GM21423 (cell line): ENCODE measurements at regions not wholly inside any gene's neighbourhood (a gene's known extent, or its start where the extent isn't known, plus 50 kb on each side); places are given as distances from the start of the nearest gene placed in this dataset.
"Not testable (repeated sequence)": the region's sequence is repeated elsewhere in the genome, so short reads cannot be mapped to it uniquely, and the experiment has no call there.

Experiments
- ATAC-seq: cut with Tn5 transposase; IDR thresholded peaks from one replicate; pipeline ENCODE4 v1.9.1; 2021; ENCODE audit warnings: mild to moderate bottlenecking, moderate library complexity; ENCODE audit not compliant: unreplicated experiment

DNA sequence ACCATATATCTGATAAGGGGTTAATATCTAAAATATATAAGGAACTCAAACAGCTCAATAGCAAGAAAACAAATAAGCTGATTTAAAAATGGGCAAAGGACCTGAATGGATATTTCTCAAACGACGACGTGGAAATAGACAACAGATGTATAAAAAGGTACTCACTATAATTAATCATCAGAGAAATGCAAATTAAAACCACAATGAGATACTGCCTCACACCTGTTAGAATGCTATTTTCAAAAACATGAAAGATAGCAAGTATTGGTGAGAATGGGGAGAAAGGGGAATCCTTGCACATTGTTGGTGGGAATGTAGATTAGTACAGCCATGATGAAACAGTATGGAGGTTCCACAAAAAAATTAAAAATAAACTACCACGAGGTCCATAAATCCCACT lies 163.2 kb downstream of the DKK1 start:
- ATAC-seq, result no peak

DNA sequence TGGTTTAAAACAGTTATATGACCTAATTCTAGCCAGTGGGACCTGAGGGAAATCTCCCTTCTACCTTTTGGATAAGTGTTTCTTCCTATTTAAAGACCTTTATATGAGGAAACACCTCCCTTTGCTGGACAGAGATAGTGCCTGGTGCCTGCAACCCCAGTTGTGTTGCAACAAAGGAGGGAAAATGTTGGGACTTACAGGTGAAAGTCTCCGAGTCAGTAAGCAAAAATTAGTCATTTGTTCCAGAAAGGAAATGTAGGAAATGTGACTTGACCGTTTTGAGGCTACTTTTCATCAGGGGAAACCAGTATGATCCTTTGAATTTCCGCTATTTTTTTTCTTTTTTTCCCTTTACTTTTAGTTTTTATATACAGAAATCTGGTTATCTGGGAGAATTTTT lies 165.5 kb downstream of the DKK1 start:
- no peak for ATAC-seq

DNA sequence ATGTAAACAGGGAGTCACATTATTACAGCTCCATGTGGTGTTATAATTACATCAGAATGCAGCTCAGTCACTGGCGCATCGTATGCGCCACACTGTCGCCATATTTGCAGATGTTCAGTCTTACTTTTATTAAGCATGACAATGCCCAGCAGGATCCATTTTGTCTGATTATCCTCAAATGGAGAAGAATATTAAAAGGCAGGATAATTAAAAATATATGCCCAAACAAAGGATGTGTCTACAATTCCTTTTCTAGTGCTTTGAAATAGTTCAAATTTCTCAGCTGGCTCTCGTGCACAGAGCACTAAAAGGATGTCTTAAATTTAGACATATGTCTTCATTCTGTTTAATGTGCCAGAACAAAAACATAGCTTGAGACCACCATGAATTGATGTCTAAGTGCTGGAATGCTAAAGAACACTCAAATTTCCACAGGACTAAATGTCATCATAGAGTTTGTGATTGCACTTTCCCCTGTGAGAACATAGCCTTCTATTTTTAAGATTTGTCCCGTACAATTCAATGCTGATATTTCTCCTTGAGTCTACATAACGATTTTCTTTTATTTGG lies 168.0 kb downstream of the DKK1 start:
- no peak for ATAC-seq

DNA sequence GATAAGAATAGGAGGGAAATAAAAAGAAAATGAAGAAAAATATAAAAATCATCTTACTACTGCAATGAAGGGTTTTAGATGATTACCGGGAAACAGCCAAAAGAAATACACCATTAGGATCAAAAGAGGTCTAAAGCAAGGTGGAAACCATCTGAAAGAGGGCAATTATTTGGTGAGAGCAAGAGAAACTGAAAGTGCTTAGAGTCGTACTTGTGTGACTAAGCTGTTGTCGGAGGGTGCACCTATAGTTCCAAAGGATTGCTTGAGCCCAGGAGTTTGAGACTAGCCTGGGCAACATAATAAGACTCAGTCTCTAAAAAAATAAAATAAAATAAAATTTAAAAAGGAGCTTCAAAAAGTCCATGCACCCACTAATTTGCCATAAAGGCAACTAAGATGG lies 169.5 kb downstream of the DKK1 start:
- peak; percentile 82 for ATAC-seq

DNA sequence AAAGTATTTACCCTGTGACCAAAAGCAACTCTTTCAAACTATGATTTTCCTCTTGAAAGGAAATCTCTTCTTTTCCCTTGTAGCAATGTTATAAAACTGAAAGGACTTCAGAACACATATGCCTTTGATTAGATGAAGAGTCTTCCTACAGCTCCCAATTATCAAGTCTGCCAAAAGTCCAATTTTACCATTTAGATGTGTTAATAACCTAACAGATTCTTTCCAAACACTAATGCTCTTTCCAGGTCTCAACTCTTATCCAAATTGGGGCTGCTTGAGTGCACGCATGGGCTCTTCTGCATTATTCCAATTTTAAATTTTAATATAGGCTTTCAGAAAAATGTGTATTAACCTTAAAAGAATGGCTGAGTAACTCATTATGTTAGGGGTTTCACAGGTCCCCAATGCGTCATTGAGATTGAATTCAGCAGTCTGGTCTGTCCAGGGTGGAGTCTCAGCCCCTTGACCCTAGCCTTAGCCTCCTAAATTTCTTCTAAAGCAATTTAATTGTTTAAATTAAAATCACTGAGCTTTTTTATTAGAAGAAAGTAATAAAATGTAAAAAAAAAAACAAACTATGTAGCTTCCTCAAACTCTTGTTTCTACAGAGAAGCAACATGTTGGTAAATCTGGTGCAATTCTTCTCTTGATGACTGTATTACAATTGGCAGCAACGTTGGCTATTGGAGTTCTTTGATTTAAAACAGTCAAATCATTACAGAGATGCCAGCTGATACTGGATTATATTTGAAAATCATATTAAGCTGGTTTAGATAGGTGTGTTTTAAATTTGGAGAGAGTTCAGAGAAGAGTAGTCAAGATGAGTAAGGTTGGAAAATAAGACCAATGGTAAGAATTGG lies 170.4 kb downstream of the DKK1 start:
- no peak for ATAC-seq

DNA sequence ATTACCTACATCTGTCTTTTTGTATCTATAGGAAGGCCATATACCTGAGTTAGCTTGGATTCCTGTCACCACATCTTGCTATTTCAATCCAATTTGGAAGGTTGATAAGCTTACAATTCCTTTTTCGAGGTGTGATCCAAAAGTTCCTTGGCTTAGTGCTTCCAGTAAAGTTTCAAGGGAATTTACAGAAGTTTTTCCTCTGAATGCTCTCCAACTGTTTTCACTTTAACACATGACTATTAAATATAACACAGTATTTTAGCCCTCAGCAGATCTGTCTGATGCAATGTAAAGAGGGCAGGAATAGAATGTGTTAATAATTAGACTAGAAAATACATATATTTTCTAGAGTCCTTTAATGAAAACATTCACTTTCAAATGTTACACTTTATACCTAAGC lies 171.4 kb downstream of the DKK1 start:
- ATAC-seq, result no peak

DNA sequence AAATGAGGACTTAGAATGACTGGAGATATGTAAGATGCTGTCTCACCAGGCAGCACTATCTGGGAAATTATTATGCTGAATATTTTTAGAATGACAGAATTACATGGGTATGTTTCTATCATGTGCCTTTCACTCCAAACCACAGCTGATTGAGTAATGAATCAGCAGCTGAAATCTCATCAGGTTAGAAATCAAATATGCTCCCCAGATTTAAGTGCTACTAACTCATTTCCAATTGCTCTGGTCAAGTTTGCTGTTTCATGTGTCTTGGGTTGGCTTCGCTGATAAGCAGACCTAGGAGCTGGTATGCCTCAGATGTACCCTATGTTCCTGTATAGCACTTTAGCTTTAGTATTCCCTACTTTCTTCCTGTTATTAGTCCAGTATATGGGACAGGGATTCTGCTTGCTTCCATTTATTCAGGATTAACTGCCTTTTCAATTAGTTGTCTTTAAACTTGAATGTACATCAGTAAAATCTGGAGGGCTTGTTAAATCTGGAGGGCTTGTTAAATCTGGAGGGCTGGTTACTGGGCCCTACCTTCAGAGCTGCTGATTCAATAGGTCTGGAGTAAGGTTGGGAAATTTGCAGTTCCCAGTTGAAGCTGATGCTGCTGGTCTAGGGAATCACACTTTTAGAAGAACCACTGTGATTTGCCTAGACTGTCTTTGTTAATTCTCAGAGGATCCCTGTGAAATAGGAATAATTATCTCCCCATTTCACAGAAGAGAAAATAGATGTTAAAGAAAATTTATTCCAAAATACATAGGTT lies 172.9 kb downstream of the DKK1 start:
- no peak for ATAC-seq

DNA sequence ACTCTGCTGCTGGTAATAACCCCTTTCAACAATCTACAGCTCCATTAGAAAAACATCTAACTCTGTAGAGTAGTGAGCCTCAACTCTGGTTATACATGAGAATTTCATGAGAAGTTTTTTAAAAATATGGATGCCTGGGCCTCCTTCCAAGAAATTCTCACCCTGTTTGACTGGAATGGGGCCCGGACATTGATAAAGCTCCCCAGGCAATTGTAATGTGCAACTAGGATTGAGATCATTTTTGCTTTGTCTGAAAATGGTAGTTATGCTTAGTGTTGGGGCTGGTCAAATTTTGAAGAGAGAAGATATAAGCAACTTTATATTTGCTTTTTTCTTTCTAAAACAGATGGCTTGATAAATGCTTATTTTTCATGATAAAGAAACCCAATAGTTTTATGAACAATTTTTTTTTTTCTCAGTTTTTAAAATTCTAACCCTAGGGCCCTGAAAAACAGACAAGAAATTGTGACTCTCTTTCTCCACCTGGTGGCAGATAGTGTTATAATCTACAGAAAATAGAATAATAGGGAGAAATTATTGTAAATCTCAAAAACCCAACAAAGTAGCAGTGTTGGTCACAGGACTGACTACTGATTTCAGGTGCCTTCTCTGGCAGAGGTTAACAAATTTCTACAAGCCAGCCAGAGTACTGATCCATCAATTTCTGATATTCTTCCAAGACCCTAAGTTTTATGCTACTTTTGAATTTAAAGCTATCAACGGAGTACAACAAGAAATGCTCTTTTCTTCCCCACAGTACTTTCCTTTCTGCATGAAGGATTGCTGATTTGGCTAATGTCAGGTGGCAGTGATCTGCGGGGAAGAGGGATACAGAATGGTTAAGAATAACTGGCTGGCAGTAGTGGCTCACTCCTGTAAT lies 174.8 kb downstream of the DKK1 start:
- no peak for ATAC-seq

DNA sequence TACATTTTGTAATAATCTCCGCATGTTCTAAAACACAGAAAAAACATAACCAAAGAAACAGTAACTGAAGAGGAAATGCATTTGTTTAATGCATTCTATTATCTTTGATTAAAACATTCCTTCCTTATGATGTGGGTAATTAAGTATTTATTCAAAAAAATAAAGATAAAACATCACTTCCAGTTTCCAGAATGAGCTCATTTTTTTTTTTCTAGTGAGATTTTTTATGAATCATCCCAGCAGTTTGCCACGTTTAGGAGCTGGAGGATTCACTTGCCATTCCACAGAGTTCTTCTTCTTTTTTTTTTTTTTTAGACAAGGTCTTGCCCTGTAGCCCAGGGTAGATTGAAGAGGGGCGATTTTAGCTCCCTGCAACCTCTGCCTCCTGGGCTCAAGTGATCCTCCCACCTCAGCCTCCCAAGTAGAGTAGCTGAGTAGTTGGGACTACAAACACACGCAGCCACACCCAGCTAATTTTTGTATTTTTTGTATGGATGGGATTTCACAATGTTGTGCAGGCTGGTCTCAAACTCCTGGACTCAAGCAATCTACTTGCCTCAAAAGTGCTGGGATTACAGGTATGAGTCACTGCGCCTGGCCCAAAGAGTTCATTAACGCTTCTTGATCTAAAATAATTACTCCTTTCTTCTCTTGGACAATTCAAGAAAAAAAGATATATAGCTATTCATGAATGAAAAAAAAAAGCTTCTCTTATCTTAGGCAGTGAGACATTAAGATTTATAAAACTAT lies 177.3 kb downstream of the DKK1 start:
- ATAC-seq, result no peak

DNA sequence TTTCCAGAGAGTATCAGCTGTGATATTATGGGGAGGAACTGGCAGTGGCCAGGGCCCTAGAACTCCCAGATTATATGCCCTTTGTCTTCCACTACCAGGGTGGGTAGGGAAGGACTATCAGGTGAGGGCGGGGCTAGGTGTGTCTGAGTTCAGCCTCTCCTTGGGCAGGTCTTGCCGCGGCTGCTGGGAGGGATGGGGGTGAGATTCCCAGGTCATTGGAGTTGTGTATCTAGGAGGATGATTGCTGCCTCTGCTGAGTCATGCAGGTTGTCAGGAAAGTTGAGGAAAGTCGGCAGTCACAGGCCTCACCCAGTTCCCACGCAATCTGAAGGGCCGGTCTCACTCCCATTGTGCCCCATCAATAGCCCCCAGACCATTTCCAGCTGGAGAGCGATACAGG lies 185.2 kb downstream of the DKK1 start:
- no peak for ATAC-seq

DNA sequence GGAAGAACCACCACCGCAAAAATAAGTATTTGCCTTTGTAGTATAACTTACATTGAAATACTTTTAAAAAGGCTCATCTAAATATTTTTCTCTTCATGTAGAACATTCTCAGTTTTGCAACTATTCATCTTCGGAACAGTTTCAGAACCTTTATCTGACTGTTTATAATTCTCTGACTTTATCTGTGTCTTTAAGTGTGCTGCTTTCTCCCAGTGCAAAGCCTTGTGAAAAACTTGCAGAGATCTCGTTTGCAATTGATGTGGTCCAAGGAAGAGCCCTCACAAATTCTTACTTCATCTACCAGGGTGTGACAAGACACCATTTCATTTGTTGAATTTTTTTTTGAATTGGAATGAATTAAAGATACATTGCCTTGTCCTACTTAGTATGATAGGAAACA lies 186.4 kb downstream of the DKK1 start:
- ATAC-seq, result no peak

DNA sequence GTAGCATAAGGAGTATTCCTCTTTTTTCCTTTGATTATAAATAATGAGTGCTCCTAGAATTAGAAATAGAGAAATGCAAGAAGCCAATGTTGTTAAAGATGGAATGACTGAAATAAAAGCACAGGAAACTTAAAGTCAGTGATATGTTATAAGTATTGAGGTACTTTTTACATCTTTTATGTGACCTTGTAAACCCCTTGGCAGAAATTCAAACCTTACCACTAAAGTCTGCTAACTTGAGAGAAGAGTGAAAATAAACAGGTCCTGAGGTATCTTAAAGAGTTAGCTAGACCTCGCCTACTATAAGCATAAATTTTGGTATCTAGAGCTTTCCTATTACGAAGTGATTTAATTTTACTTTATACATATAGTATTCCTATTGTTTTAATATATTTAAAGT lies 188.2 kb downstream of the DKK1 start:
- no peak for ATAC-seq

DNA sequence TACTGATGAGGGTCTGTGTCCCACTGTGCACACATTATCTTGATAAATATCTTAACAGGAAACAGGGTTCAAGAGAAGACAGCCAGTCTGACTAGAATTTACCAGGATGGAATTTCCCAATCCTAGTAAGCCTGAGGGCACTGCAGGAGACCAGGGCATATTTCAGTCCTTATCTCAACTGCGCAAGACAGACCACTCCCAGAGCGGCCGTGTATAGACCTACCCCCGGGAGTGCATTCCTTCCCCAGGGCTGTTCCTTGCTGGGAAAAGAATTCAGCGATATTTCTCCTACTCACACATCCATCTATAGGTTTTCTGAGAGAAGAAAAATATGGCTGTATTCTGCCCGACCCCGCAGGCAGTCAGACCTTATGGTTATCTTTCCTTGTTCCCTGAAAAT lies 191.3 kb downstream of the DKK1 start:
- ATAC-seq, result not testable (repeated sequence)

DNA sequence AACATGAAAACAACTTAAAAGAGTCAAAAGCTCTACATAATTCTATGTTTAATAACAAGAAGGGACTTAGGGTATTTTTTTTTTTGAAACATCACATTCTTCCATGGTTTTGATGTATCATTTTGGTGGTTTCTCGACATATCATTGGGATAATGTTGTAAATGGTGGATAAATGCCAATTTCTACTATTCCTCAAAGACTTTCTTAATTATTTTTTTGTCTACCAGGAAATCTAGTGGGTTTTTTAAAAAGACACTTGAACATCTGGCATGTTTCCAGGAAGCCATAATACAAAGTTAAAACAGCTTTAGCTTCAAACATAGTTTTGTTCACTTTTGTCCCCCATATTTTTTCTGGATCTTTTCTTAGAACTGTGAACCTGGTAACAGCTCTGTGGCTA lies 200.4 kb downstream of the DKK1 start:
- ATAC-seq, result no peak

DNA sequence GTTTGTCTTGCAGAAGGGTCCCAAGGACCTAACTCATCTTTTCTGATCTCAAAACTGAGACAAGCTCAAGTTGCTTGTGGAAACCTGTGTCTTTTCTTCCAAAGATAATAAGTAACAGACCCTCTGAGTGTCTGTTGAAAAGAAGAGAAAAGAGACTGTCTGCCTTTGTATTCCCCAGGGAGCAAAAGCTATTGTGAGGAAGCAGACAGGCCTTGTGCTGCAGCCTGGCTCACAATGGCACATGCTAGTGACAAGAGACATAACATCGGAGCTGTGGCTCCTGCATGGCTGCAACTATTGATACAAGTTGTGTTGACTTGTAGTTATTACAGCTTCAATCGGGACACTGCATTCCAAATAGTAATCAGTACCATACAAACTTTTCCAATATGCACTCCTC lies 202.9 kb downstream of the DKK1 start:
- ATAC-seq, result no peak

DNA sequence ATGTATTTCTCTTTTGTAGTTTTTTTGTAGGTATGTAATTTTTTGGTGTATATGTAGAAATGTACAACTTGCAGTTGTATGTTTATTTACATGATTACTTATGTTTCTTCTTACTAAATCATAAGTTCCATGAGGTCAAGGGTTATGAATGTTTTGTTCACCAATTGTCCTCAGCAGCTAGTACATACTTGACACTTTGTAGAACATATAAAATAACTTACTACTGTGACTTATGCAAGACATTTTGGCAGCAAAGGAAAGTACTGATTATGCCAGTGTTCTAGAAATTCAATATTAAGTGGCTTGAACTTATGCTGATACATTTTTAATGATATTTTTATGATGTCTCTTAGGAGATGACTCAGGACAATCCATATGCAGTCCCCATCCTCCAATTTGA lies 209.6 kb downstream of the DKK1 start:
- no peak for ATAC-seq

DNA sequence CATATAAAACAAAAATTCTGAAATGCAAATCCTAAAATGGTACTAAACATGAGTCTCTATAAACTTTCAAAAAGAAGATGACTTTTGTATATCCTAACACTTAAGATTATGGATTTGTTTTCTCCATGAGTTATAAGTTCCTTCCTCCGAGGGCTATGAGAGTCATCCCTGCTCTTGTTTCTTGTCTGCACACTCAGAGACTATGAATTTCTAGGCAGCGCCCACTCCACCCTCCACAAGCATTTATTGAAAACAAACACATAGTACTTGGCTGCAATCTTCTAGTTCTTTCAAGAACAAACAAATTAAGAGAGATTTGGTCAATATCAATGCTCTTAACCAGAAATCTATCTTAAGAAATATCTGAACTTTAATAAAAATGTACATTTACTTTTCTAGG lies 211.7 kb downstream of the DKK1 start:
- ATAC-seq, result no peak

DNA sequence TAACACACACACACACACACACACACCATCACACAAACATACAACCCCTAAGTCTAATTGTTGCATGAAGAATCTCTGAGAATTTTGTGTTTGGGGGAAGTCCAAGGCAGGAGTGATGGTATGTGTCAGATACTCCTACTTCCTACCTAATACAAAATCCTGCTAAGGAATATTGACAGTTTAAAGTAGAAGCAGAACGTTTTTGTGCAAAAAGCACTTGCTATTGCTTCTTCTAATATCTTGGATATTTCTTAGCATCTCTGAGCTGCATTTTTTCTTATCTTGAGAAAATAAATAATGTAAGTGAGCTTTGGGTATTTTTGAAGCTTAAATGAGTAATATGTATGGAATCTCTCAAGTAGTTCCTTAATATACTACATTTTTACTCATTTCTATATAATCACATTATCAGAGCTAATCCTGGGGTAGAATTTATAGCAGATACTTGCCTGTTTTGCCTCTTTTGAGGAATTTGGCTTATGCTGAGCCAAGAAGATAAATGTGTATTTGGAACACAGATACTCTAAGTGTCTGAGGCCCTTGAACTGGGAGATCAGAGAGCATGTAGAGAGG lies 212.3 kb downstream of the DKK1 start:
- no peak for ATAC-seq

DNA sequence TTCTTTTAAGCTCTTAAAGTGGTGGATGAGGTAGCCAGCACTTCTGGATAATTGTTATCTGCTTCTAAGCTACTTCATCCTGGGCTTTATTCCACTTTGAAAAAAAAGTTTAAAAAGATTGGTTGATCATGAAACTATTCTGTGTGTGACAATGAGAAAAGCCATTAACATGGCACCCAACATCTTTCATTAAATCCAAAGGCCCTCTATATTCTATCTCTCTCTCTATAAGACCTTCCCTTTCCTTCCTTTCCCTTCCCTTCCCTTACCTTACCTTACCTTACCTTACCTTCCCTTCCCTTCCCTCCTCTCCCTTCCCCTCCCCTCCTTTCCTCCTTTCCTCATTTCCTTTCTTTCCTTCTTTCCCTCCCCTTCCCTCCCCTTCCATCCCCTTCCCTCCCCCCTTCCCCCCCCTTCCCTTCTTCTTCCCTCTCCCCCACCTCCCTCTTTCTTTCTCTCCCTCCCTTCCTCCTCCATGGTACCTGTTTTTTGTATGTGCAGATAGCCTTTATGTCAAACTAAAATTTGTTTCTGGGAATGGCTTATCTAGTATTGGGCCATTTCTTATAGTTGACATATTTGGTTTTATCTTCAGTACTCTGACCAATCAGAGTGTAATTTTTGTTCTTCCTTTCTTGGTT lies 218.7 kb downstream of the DKK1 start:
- no peak for ATAC-seq

DNA sequence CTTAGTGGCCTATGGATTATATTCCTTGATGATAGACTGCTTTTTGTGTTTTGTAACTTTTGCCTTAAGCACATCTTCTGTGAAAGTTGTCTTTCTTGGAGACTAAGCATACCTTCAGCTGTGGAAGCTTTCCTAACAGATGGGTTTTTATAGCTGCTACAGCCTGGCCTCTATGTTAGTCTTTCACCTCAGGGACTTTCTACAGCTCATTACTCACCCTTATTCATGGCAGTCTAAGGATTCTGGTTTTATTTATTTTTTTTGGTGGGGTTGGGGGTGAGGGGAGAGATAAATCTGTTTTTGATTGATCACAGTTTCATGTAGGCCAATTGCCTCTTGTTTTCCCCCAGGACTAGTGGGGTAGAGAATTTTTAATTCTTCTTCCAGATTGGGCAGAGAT lies 219.9 kb downstream of the DKK1 start:
- ATAC-seq, result no peak
